GM12878 (cell line): ENCODE measurements at regions not wholly inside any gene's neighbourhood (a gene's known extent, or its start where the extent isn't known, plus 50 kb on each side); places are given as distances from the start of the nearest gene placed in this dataset.

Experiments used
- ATAC-seq: fragments of 200-7000 bp; cut with Tn5 transposase; 3 replicates; pipeline ENCODE4 v1.9.1; 2020; ENCODE audit warnings: mild to moderate bottlenecking, moderate library complexity
- BruUV-seq: library from RNA; stranded (reverse); fragments of 400-500 nt; replicated peaks from 2 replicates; lab custom pipeline; 2021; lab: Mats Ljungman, UMichigan
- CTCF ChIA-PET: fragments of 300-600 bp; sonication (Branson Sonifier 250); formaldehyde crosslinking; extraction: SDS; loops from one replicate; lab custom pipeline; 2021; ENCODE audit warnings: inconsistent platforms; lab: Yijun Ruan, JAX
- POLR2A ChIA-PET: fragments of 350-600 bp; formaldehyde crosslinking; extraction: SDS; loops from one replicate; lab custom pipeline; 2021; ENCODE audit warnings: inconsistent platforms; lab: Charles Lee
- RAD21 ChIA-PET: fragments of 300-600 bp; sonication (Branson Sonifier 250); formaldehyde crosslinking; loops from one replicate; lab custom pipeline; 2023; ENCODE audit warnings: antibody characterized with exemption; ENCODE audit not compliant: unreplicated experiment; lab: Charles Lee
- SMC1A ChIA-PET: fragments of 300-600 bp; sonication (Branson Sonifier 250); formaldehyde crosslinking; loops from one replicate; lab custom pipeline; 2023; ENCODE audit not compliant: unreplicated experiment, uncharacterized antibody; lab: Charles Lee
- DNase-seq: peaks from one replicate; pipeline ENCODE4 v3.0.0-alpha.2; 2011; ENCODE audit warnings: low read depth, low spot score
- FAIRE-seq: peaks from 3 replicates; lab custom pipeline; 2011; peaks lifted over from hg19 to GRCh38; lab: Jason Lieb, UNC
- H2AFZ ChIP-seq: 2 replicates; pipeline ENCODE4 v1.6.0; 2011; ENCODE audit warnings: low read depth, low read length, control low read depth; ENCODE audit not compliant: control insufficient read depth
- H3K27ac ChIP-seq: 2 replicates; pipeline ENCODE4 v1.5.1; 2011; ENCODE audit warnings: control low read depth; ENCODE audit not compliant: control insufficient read depth, insufficient read depth
- H3K27me3 ChIP-seq, 2 experiments: replicated peaks in 1 of 2; 2 replicates each; pipeline versions ENCODE4 v1.6.0 to v1.6.1; 2011; ENCODE audit warnings: low read length in 1 of 2; ENCODE audit not compliant: control insufficient read depth in 2 of 2, insufficient read depth in 2 of 2
- H3K36me3 ChIP-seq, 2 experiments: 2 replicates each; pipeline ENCODE4 v1.5.1; 2011; ENCODE audit warnings: low read length in 1 of 2; ENCODE audit not compliant: control insufficient read depth in 2 of 2, insufficient read depth in 2 of 2
- H3K4me1 ChIP-seq: 2 replicates; pipeline ENCODE4 v1.6.1; 2011; ENCODE audit warnings: mild to moderate bottlenecking, low read length, moderate library complexity, mixed read lengths; ENCODE audit not compliant: control insufficient read depth, insufficient read depth
- H3K4me2 ChIP-seq: 2 replicates; pipeline ENCODE4 v1.6.0; 2011; ENCODE audit warnings: control low read depth; ENCODE audit not compliant: control insufficient read depth, insufficient read depth
- H3K4me3 ChIP-seq: fragments of 200-600 bp; sonication (generic); 2 replicates; pipeline ENCODE4 v1.5.1; 2016
- H3K79me2 ChIP-seq: 2 replicates; pipeline ENCODE4 v1.6.0; 2011; ENCODE audit warnings: low read length; ENCODE audit not compliant: control insufficient read depth, insufficient read depth
- H3K9ac ChIP-seq: 2 replicates; pipeline ENCODE4 v1.8.0; 2011; ENCODE audit warnings: low read length, control low read depth, mixed read lengths; ENCODE audit not compliant: control insufficient read depth, insufficient read depth
- H3K9me3 ChIP-seq: replicated peaks from 3 replicates; pipeline ENCODE4 v1.5.1; 2011; ENCODE audit warnings: mild to moderate bottlenecking, low read length; ENCODE audit not compliant: control insufficient read depth, insufficient read depth
- H4K20me1 ChIP-seq: 2 replicates; pipeline ENCODE4 v1.6.0; 2011; ENCODE audit not compliant: control insufficient read depth, insufficient read depth
- CBFB ChIP-seq: IDR thresholded peaks from 2 replicates; pipeline ENCODE4 v1.6.1; 2016; ENCODE audit warnings: antibody characterized with exemption, low read depth
- E4F1 ChIP-seq: fragments of 450-650 bp; IDR thresholded peaks from 2 replicates; pipeline ENCODE4 v1.6.1; 2018; ENCODE audit warnings: borderline replicate concordance, mild to moderate bottlenecking; ENCODE audit not compliant: partially characterized antibody
- ESRRA ChIP-seq: IDR thresholded peaks from 2 replicates; pipeline ENCODE4 v1.6.1; 2012; ENCODE audit warnings: mild to moderate bottlenecking, low read length, improper control_type of control experiment
- GATAD2B ChIP-seq: fragments of 450-650 bp; conservative IDR thresholded peaks from 2 replicates; pipeline ENCODE4 v1.6.1; 2017; ENCODE audit warnings: low read depth, mild to moderate bottlenecking, moderate library complexity
- IKZF2 ChIP-seq, 2 experiments: fragments of 450-650 bp; IDR thresholded peaks; 2 replicates each; pipeline ENCODE4 v1.6.1; 2017; ENCODE audit warnings: mild to moderate bottlenecking in 2 of 2, moderate library complexity in 2 of 2
- IRF3 ChIP-seq: fragments of 450-650 bp; IDR thresholded peaks from 2 replicates; pipeline ENCODE4 v1.6.1; 2014; ENCODE audit warnings: mild to moderate bottlenecking
- JUND ChIP-seq: IDR thresholded peaks from 2 replicates; pipeline ENCODE4 v1.6.1; 2012; ENCODE audit warnings: low read depth, mild to moderate bottlenecking, low read length, improper control_type of control experiment, moderate library complexity
- NBN ChIP-seq: fragments of 450-650 bp; IDR thresholded peaks from 2 replicates; pipeline ENCODE4 v1.6.1; 2016
- NKRF ChIP-seq: fragments of 450-650 bp; conservative IDR thresholded peaks from 2 replicates; pipeline ENCODE4 v1.6.1; 2017; ENCODE audit warnings: mild to moderate bottlenecking, moderate library complexity
- SMC3 ChIP-seq: IDR thresholded peaks from 2 replicates; pipeline ENCODE4 v1.6.1; 2011; ENCODE audit warnings: low read length, improper control_type of control experiment, borderline replicate concordance
- SUZ12 ChIP-seq: fragments of 200-600 bp; sonication (generic); IDR thresholded peaks from one replicate; pipeline ENCODE4 v1.6.1; 2018; ENCODE audit warnings: antibody characterized with exemption, mild to moderate bottlenecking; ENCODE audit not compliant: unreplicated experiment
- TAF1 ChIP-seq: IDR thresholded peaks from 2 replicates; pipeline ENCODE4 v1.6.1; 2011; ENCODE audit warnings: mild to moderate bottlenecking, low read depth, low read length, borderline replicate concordance
- TCF12 ChIP-seq: IDR thresholded peaks from 2 replicates; pipeline ENCODE4 v1.6.1; 2011; ENCODE audit warnings: low read depth, mild to moderate bottlenecking, low read length
- YBX1 ChIP-seq: fragments of 450-650 bp; IDR thresholded peaks from 2 replicates; pipeline ENCODE4 v1.6.1; 2016; ENCODE audit warnings: antibody characterized with exemption
- ZNF384 ChIP-seq: IDR thresholded peaks from 2 replicates; pipeline ENCODE4 v1.6.1; 2012; ENCODE audit warnings: low read depth, mild to moderate bottlenecking, low read length, improper control_type of control experiment, borderline replicate concordance
- WGBS: methylation state at CpG from one replicate; pipeline ENCODE4 v1.1.6; 2016; ENCODE audit warnings: low lambda C conversion rate; ENCODE audit not compliant: insufficient replicate concordance, insufficient coverage; ENCODE audit errors: missing lambda C conversion rate; 5-methylcytosine and 5-hydroxymethylcytosine counted together
- in situ Hi-C: fragments of 300-500 bp; cut with MboI; formaldehyde crosslinking; loops from 9 replicates; pipeline ENCODE4 v1.14.3; 2018; ENCODE audit warnings: mixed read lengths
- intact Hi-C: fragments of 100-400 bp; cut with micrococcal nuclease; formaldehyde crosslinking; loops from one replicate; pipeline ENCODE4 v1.14.2; 2022; ENCODE audit not compliant: unreplicated experiment

DNA sequence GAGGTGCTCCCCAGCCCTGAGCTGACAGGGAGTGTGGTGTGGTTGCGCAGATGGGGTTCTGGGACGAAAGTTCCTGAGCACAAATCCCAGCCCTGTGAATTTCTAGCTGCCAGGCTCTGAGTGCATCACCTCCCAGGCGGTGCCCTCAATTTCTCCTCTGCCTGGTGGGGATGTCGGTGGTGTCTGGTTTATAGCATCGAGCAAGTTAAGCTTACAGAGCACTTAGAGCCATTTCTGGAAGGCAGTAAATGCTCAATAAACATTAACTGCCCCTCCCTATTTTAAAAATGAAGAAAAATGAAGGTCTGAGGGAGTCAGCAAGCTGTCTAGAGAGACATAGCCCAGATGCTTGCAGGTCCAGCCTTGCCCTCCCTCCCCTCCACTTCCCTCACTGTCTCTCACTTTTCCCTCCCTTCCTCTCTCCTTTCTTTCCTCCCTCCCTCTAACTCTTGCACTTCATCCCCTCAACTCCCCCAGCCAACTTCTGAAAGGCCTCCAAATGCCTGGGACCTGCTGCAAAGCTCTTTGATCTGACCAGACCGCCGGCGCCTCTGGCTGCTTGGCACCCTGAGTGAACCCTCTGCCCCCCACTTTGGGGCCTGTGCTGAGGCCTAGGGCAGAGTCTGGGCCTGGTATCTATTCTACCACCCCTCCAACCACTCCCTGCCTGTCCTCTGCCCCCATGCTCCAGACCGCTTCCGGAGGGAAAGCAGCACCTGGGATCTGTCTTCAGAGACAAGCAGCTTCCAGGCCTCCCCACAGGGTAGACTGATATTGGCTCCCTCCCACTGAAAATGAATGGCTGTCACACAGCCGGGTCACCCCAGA lies 438.3 kb downstream of the RPS24 start:
- ChIA-PET POLR2A (no interaction called here), SMC1A (no interaction called here), CTCF (no interaction called here), RAD21 (no interaction called here)
- no peaks in the 10 kb centered on the region for H3K36me3 ChIP-seq
- no peak overlapping the region for H2AFZ ChIP-seq
- no peaks in the 10 kb centered on the region for H3K9me3 ChIP-seq
- in situ Hi-C loops (no loop called here), intact Hi-C loops (no loop called here)
- H3K9ac ChIP-seq: no peak overlapping the region
- ATAC-seq: no peak
- TF ChIP-seq ESRRA (no peak), SUZ12 (no peak), CBFB (no peak), IRF3 (no peak), TCF12 (no peak), YBX1 (no peak), ZNF384 (no peak), NBN (no peak), TAF1 (no peak), NKRF (no peak), SMC3 (no peak), IKZF2 (IDR thresholded peaks at IDR 0.05) (no peak), JUND (no peak), E4F1 (no peak), GATAD2B (no peak)
- no peak overlapping the region for H3K4me2 ChIP-seq
- no peak overlapping the region for H3K27ac ChIP-seq
- 53% methylated on average over 11 of the region's 11 CpGs for WGBS
- H4K20me1 ChIP-seq: no peaks in the 10 kb centered on the region
- no peak overlapping the region for H3K4me3 ChIP-seq
- H3K4me1 ChIP-seq: no peaks in the 10 kb centered on the region
- H3K27me3 ChIP-seq: peaks cover 0 to 2% of the 10 kb centered on the region in 2 experiments; a peak in 2 of 4 replicates
- no peak for DNase-seq
- no TSS peak for BruUV-seq
- no peaks in the 10 kb centered on the region for H3K79me2 ChIP-seq
- FAIRE-seq: no peak
